ENCODE measurements at regions not wholly inside any gene's neighbourhood (a gene's known extent, or its start where the extent isn't known, plus 50 kb on each side); places are given as distances from the start of the nearest gene placed in this dataset.

- Histone ChIP-seq H3K4me1 (ENCODE audit: insufficient read depth, low read length) (no peaks in the 10 kb centered on the region), H2AFZ (ENCODE audit: low read depth, low read length) (no peak overlapping the region), H3K27me3 (ENCODE audit: insufficient read depth, low read length) (no peaks in the 10 kb centered on the region), H3K9me3 (ENCODE audit: low read length) (no peaks in the 10 kb centered on the region), H3K36me3 (ENCODE audit: insufficient read depth, low read length) (no peaks in the 10 kb centered on the region), H3K4me3 (ENCODE audit: low read length) (no peak overlapping the region)
Observed at GRCh38 chr18:44500808-44501610, 179.7 kb upstream of the SETBP1 start.

GRCh38 chr18:44502221-44502620 lies 178.5 kb upstream of the SETBP1 start:
- Histone ChIP-seq H3K36me3 (ENCODE audit: insufficient read depth, low read length) (no peaks in the 10 kb centered on the region), H3K9me3 (ENCODE audit: low read length) (no peaks in the 10 kb centered on the region), H3K4me1 (ENCODE audit: insufficient read depth, low read length) (no peaks in the 10 kb centered on the region), H3K27me3 (ENCODE audit: insufficient read depth, low read length) (no peaks in the 10 kb centered on the region), H3K4me3 (ENCODE audit: low read length) (no peak overlapping the region), H2AFZ (ENCODE audit: low read depth, low read length) (no peak overlapping the region)

- Histone ChIP-seq H3K4me3 (ENCODE audit: low read length) (no peak overlapping the region), H2AFZ (ENCODE audit: low read depth, low read length) (no peak overlapping the region), H3K9me3 (ENCODE audit: low read length) (no peaks in the 10 kb centered on the region), H3K4me1 (ENCODE audit: insufficient read depth, low read length) (no peaks in the 10 kb centered on the region), H3K27me3 (ENCODE audit: insufficient read depth, low read length) (no peaks in the 10 kb centered on the region), H3K36me3 (ENCODE audit: insufficient read depth, low read length) (no peaks in the 10 kb centered on the region)
Observed at GRCh38 chr18:44502790-44503189, 177.9 kb upstream of the SETBP1 start.

GRCh38 chr18:44503854-44504253 lies 176.8 kb upstream of the SETBP1 start:
- H3K4me3 ChIP-seq (ENCODE audit: low read length) = no peak overlapping the region
- H3K4me1 ChIP-seq (ENCODE audit: insufficient read depth, low read length) = no peaks in the 10 kb centered on the region
- H3K27me3 ChIP-seq (ENCODE audit: insufficient read depth, low read length) = no peaks in the 10 kb centered on the region
- no peaks in the 10 kb centered on the region for H3K36me3 ChIP-seq (ENCODE audit: insufficient read depth, low read length)
- no peak overlapping the region for H2AFZ ChIP-seq (ENCODE audit: low read depth, low read length)
- H3K9me3 ChIP-seq (ENCODE audit: low read length) = no peaks in the 10 kb centered on the region

GRCh38 chr18:44507729-44508325 lies 172.9 kb upstream of the SETBP1 start:
- H3K27me3 ChIP-seq (ENCODE audit: insufficient read depth, low read length) = no peaks in the 10 kb centered on the region
- H2AFZ ChIP-seq (ENCODE audit: low read depth, low read length) = no peak overlapping the region
- peaks cover 3% of the 10 kb centered on the region for H3K4me1 ChIP-seq (ENCODE audit: insufficient read depth, low read length)
- no peak overlapping the region for H3K4me3 ChIP-seq (ENCODE audit: low read length)
- no peaks in the 10 kb centered on the region for H3K9me3 ChIP-seq (ENCODE audit: low read length)
- no peaks in the 10 kb centered on the region for H3K36me3 ChIP-seq (ENCODE audit: insufficient read depth, low read length)

- H3K4me3 ChIP-seq (ENCODE audit: low read length) = no peak overlapping the region
- H3K9me3 ChIP-seq (ENCODE audit: low read length) = no peaks in the 10 kb centered on the region
- no peaks in the 10 kb centered on the region for H3K27me3 ChIP-seq (ENCODE audit: insufficient read depth, low read length)
- H3K4me1 ChIP-seq (ENCODE audit: insufficient read depth, low read length) = peaks cover 3% of the 10 kb centered on the region
- H3K36me3 ChIP-seq (ENCODE audit: insufficient read depth, low read length) = no peaks in the 10 kb centered on the region
- no peak overlapping the region for H2AFZ ChIP-seq (ENCODE audit: low read depth, low read length)
Observed at GRCh38 chr18:44508474-44508873, 172.2 kb upstream of the SETBP1 start.

- H2AFZ ChIP-seq (ENCODE audit: low read depth, low read length) = no peak overlapping the region
- H3K4me1 ChIP-seq (ENCODE audit: insufficient read depth, low read length) = peaks cover 3% of the 10 kb centered on the region
- no peaks in the 10 kb centered on the region for H3K27me3 ChIP-seq (ENCODE audit: insufficient read depth, low read length)
- H3K4me3 ChIP-seq (ENCODE audit: low read length) = no peak overlapping the region
- H3K36me3 ChIP-seq (ENCODE audit: insufficient read depth, low read length) = no peaks in the 10 kb centered on the region
- no peaks in the 10 kb centered on the region for H3K9me3 ChIP-seq (ENCODE audit: low read length)
Observed at GRCh38 chr18:44509048-44509447, 171.6 kb upstream of the SETBP1 start.

GRCh38 chr18:44510390-44510789 lies 170.3 kb upstream of the SETBP1 start:
- H3K36me3 ChIP-seq (ENCODE audit: insufficient read depth, low read length) = no peaks in the 10 kb centered on the region
- H2AFZ ChIP-seq (ENCODE audit: low read depth, low read length) = no peak overlapping the region
- H3K27me3 ChIP-seq (ENCODE audit: insufficient read depth, low read length) = no peaks in the 10 kb centered on the region
- peaks cover 3% of the 10 kb centered on the region for H3K4me1 ChIP-seq (ENCODE audit: insufficient read depth, low read length)
- no peaks in the 10 kb centered on the region for H3K9me3 ChIP-seq (ENCODE audit: low read length)
- no peak overlapping the region for H3K4me3 ChIP-seq (ENCODE audit: low read length)

GRCh38 chr18:44513233-44513632 lies 167.5 kb upstream of the SETBP1 start:
- Histone ChIP-seq H3K9me3 (ENCODE audit: low read length) (no peaks in the 10 kb centered on the region), H2AFZ (ENCODE audit: low read depth, low read length) (no peak overlapping the region), H3K36me3 (ENCODE audit: insufficient read depth, low read length) (no peaks in the 10 kb centered on the region), H3K4me3 (ENCODE audit: low read length) (no peak overlapping the region), H3K27me3 (ENCODE audit: insufficient read depth, low read length) (no peaks in the 10 kb centered on the region), H3K4me1 (ENCODE audit: insufficient read depth, low read length) (peaks cover 26% of the 10 kb centered on the region)

GRCh38 chr18:44514106-44514505 lies 166.6 kb upstream of the SETBP1 start:
- H3K4me3 ChIP-seq (ENCODE audit: low read length) = no peak overlapping the region
- no peaks in the 10 kb centered on the region for H3K36me3 ChIP-seq (ENCODE audit: insufficient read depth, low read length)
- no peak overlapping the region for H2AFZ ChIP-seq (ENCODE audit: low read depth, low read length)

GRCh38 chr18:44514766-44515165 lies 165.9 kb upstream of the SETBP1 start:
- no peaks in the 10 kb centered on the region for H3K9me3 ChIP-seq (ENCODE audit: low read length)
- no peak overlapping the region for H2AFZ ChIP-seq (ENCODE audit: low read depth, low read length)
- peaks cover 26% of the 10 kb centered on the region for H3K4me1 ChIP-seq (ENCODE audit: insufficient read depth, low read length)
- H3K4me3 ChIP-seq (ENCODE audit: low read length) = no peak overlapping the region
- no peaks in the 10 kb centered on the region for H3K36me3 ChIP-seq (ENCODE audit: insufficient read depth, low read length)
- H3K27me3 ChIP-seq (ENCODE audit: insufficient read depth, low read length) = no peaks in the 10 kb centered on the region

More at GRCh38 chr18:44514106-44514505, 166.6 kb upstream of the SETBP1 start:
- no peaks in the 10 kb centered on the region for H3K9me3 ChIP-seq (ENCODE audit: low read length)
- no peaks in the 10 kb centered on the region for H3K27me3 ChIP-seq (ENCODE audit: insufficient read depth, low read length)
- H3K4me1 ChIP-seq (ENCODE audit: insufficient read depth, low read length) = peaks cover 26% of the 10 kb centered on the region

- H2AFZ ChIP-seq (ENCODE audit: low read depth, low read length) = no peak overlapping the region
- peaks cover 23% of the 10 kb centered on the region for H3K4me1 ChIP-seq (ENCODE audit: insufficient read depth, low read length)
- H3K4me3 ChIP-seq (ENCODE audit: low read length) = no peak overlapping the region
- no peaks in the 10 kb centered on the region for H3K27me3 ChIP-seq (ENCODE audit: insufficient read depth, low read length)
- no peaks in the 10 kb centered on the region for H3K36me3 ChIP-seq (ENCODE audit: insufficient read depth, low read length)
- H3K9me3 ChIP-seq (ENCODE audit: low read length) = no peaks in the 10 kb centered on the region
Observed at GRCh38 chr18:44516450-44516849, 164.2 kb upstream of the SETBP1 start.

- Histone ChIP-seq H3K27me3 (ENCODE audit: insufficient read depth, low read length) (no peaks in the 10 kb centered on the region), H3K4me1 (ENCODE audit: insufficient read depth, low read length) (peaks cover 23% of the 10 kb centered on the region), H3K4me3 (ENCODE audit: low read length) (no peak overlapping the region), H3K9me3 (ENCODE audit: low read length) (no peaks in the 10 kb centered on the region), H3K36me3 (ENCODE audit: insufficient read depth, low read length) (no peaks in the 10 kb centered on the region), H2AFZ (ENCODE audit: low read depth, low read length) (no peak overlapping the region)
Observed at GRCh38 chr18:44517136-44517535, 163.6 kb upstream of the SETBP1 start.
